NB4 (cell line): ENCODE measurements at regions not wholly inside any gene's neighbourhood (a gene's known extent, or its start where the extent isn't known, plus 50 kb on each side); places are given as distances from the start of the nearest gene placed in this dataset.

Source experiments
- DNase-seq: peaks from one replicate; pipeline ENCODE4 v3.0.0; 2010; ENCODE audit warnings: low read depth
- H3K4me3 ChIP-seq: one replicate; pipeline ENCODE4 v1.5.1; 2011; ENCODE audit warnings: mild to moderate bottlenecking, low read depth, low read length, moderate library complexity
- MYC ChIP-seq: IDR thresholded peaks from 2 replicates; pipeline ENCODE4 v1.6.1; 2011; ENCODE audit warnings: low read depth, low read length
- POLR2A ChIP-seq: IDR thresholded peaks from 2 replicates; pipeline ENCODE4 v1.6.1; 2011; ENCODE audit warnings: mild to moderate bottlenecking; ENCODE audit not compliant: insufficient read length; ENCODE audit errors: extremely low read depth
- TF ChIP-seq, protein P1 (sequence below): IDR thresholded peaks from 2 replicates; pipeline ENCODE4 v1.6.1; 2011; ENCODE audit warnings: low read depth, low read length
- TF ChIP-seq, protein P2 (sequence below): IDR thresholded peaks from one replicate; pipeline ENCODE4 v1.5.1; 2012; ENCODE audit warnings: low read depth, low read length

DNA sequence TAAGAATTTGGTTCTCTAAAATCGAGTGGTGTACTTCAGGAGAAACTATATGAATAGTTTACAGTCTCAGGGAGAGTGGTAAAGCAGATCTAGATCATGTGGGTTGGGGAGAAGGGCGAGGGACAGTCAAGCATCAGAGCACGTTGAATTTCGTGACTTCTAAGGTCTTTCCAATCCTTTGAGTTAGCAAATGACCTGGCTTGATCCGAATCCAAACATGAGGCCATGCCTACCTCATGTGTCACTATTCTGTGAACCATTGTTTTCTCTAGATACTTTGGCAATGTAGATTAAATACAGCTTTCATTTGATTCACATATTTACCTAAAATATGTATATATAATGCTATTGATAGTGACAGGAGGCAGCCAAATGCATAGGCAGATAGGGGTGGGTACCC lies 674.9 kb downstream of the NYAP2 start:
- no peak for DNase-seq
- TF ChIP-seq POLR2A (no peak), MYC (no peak)
- TF ChIP-seq, protein P1, sequence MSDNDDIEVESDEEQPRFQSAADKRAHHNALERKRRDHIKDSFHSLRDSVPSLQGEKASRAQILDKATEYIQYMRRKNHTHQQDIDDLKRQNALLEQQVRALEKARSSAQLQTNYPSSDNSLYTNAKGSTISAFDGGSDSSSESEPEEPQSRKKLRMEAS: no peak
- TF ChIP-seq, protein P2, sequence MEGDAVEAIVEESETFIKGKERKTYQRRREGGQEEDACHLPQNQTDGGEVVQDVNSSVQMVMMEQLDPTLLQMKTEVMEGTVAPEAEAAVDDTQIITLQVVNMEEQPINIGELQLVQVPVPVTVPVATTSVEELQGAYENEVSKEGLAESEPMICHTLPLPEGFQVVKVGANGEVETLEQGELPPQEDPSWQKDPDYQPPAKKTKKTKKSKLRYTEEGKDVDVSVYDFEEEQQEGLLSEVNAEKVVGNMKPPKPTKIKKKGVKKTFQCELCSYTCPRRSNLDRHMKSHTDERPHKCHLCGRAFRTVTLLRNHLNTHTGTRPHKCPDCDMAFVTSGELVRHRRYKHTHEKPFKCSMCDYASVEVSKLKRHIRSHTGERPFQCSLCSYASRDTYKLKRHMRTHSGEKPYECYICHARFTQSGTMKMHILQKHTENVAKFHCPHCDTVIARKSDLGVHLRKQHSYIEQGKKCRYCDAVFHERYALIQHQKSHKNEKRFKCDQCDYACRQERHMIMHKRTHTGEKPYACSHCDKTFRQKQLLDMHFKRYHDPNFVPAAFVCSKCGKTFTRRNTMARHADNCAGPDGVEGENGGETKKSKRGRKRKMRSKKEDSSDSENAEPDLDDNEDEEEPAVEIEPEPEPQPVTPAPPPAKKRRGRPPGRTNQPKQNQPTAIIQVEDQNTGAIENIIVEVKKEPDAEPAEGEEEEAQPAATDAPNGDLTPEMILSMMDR: no peak
- H3K4me3 ChIP-seq: no peak overlapping the region

DNA sequence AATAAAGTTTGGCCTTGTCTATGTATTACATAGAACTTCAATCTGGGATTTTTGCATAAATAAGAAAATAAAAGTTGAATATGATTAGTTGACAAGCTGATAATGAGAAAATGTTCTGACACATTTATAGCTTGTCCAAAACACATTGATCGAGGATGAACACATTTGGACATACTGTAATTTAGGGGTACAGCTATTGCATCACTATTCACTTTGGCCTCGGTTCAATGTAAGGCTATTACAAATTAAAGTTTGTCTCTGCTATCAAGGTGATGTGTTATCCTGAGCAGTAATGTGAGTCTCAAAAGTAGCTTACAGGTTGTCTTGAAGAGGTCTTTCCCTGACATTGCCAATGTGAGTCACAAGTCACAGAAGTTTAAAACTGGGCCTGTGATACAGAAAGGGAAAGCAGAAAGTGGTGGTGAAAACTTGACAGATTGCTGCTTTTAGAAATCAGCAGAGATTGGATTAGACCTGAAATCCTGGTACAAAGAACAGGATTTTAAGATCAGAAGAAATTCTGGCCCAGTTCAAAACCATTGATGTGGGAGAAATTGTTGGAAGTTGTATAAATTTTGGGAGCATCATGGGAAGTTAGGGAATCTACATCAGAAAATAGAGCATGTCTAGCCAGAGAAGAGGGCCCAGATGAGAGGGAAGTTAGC lies 674.1 kb downstream of the NYAP2 start:
- no peak for DNase-seq
- TF ChIP-seq POLR2A (no peak), MYC (no peak)
- TF ChIP-seq, protein P2: no peak
- TF ChIP-seq, protein P1: no peak

DNA sequence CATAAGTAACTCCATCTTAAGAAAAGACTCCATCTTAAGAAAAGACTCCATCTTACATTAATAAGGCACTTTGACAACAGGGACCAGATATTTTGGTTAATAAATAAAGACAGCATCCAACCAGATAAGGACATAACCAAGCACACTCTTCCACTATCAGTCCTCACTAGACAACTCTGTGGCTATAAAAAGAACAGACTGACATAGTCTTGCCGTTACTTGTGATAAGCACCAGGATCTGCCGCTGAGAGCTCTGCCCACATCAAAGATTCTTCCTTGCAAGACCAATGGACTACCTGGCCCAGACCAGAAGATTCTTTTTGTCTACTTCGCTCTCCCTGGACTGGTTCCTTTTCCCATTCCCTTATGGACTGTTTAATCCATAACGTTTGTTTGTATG lies 667.4 kb downstream of the NYAP2 start:
- no peak for DNase-seq
- TF ChIP-seq MYC: no peak
- no peak for TF ChIP-seq POLR2A
- TF ChIP-seq, protein P2: no peak
- TF ChIP-seq, protein P1: no peak
- no peak overlapping the region for H3K4me3 ChIP-seq

More for the DNA sequence above, 674.1 kb downstream of the NYAP2 start:
- H3K4me3 ChIP-seq: no peak overlapping the region

DNA sequence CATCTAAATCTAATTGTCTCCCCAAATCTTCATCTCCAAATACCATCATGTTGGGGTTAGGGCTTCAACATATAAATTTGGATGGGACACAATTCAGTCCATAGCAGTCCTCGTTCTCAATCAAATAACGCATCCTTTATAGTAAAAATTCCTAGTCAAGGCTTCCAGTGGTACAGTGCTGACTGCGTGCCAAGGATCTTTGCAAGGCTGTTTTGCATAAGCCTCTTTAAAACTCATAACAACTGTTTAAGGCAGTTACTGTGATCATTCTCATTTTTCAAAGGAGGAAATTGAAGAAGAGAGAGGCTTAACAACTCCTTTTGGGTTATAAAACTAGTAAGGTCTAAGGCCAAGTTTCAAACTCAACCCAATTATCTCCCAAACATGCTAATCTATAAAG lies 666.9 kb downstream of the NYAP2 start:
- TF ChIP-seq MYC: no peak
- TF ChIP-seq, protein P2: no peak
- TF ChIP-seq, protein P1: no peak
- no peak for TF ChIP-seq POLR2A
- DNase-seq: no peak
- no peak overlapping the region for H3K4me3 ChIP-seq

DNA sequence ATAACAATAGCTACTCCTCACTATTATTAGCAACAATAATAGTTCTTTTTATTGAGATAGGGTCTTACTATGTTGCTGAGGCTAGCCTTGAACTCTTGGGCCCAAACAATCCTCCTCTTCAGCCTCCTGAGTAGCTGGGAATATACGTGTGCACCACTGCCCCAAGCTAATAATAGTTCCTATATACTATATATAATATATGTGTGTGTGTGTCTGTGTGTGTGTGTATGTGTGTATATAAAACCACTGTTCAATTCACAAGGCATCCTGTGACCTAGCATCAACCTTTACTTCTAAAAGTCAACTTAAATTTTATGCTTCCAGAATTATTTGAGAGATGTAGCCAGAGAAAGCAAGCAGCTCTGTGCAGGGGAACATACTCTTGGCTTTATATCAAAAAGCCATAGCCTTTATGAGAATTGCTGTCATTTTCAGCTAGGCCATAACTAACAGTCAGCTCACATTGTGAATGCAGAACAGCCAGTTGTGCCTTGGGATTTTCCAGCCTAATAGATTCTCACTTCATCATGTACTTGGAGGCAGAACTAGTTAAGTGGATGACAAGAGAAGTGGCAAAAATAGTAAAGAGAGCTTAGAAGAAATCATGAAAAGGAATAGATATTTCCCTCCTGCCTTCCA lies 665.5 kb downstream of the NYAP2 start:
- no peak overlapping the region for H3K4me3 ChIP-seq
- no peak for TF ChIP-seq MYC
- TF ChIP-seq, protein P2: no peak
- TF ChIP-seq POLR2A: no peak
- TF ChIP-seq, protein P1: no peak
- DNase-seq: no peak
